HEK293 (cell line): ENCODE measurements at regions not wholly inside any gene's neighbourhood (a gene's known extent, or its start where the extent isn't known, plus 50 kb on each side); places are given as distances from the start of the nearest gene placed in this dataset.

Source experiments
- CTCF ChIP-seq: fragments of 450-650 bp; formaldehyde crosslinking; IDR thresholded peaks from 2 replicates; pipeline ENCODE4 v1.5.1; 2016; ENCODE audit warnings: missing biosample characterization, missing genetic modification characterization
- ZNF350 ChIP-seq: fragments of 450-650 bp; formaldehyde crosslinking; IDR thresholded peaks from 2 replicates; pipeline ENCODE4 v1.5.0; 2017; ENCODE audit warnings: missing biosample characterization, mild to moderate bottlenecking, missing genetic modification characterization
- ZNF362 ChIP-seq: fragments of 450-650 bp; formaldehyde crosslinking; IDR thresholded peaks from 2 replicates; pipeline ENCODE4 v1.5.1; 2016; ENCODE audit warnings: missing biosample characterization, missing genetic modification characterization

GRCh38 chr6:4550227-4550597 lies 226.0 kb upstream of the CDYL start:
- TF ChIP-seq CTCF (no peak), ZNF350 (tag by site-specific recombination) (no peak), ZNF362 (tag by site-specific recombination) (no peak)
